ENCODE measurements at regions not wholly inside any gene's neighbourhood (a gene's known extent, or its start where the extent isn't known, plus 50 kb on each side); places are given as distances from the start of the nearest gene placed in this dataset.
"Not testable (repeated sequence)": the region's sequence is repeated elsewhere in the genome, so short reads cannot be mapped to it uniquely, and the experiment has no call there.

DNA sequence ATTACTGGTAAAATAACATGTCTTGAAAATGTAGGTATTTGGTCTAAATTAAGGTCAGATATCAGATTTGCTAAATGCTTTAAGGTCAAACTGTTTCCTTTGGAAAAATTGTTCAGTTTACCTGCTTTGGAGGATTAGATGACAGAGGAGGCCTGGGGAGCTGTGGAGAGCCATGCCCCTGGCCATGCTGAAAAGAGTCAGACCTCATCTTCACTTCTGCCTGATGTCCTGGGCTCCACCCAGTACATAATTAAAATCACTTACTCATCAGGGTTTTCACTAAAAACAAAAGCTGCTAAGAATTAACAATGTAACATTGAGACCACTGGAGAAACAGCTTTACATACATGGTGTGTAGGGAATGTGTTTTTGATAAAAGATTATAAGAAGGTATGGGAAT, 60.8 kb upstream of the UNC93A start:
- no peak for DNase-seq (ENCODE audit: low read depth)

DNA sequence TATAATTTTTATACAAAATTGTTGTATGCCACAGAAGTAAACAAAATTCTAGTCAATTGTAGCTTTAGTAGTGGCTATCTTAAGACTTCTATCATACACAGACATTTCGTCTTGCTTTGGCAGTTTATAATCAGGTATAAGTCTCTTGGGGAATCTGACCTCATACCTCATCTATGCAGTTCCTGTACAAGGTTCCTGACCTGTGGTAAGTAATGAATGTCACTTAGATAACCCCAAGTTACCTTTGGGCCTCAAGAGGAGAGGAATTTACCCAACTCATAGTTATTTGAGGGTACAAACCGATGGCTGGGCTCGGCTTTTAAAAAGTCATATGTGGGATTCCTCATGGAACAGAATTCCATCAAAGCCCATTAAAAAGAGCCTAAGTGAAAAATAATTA, 58.8 kb upstream of the UNC93A start:
- DNase-seq (ENCODE audit: low read depth): no peak

DNA sequence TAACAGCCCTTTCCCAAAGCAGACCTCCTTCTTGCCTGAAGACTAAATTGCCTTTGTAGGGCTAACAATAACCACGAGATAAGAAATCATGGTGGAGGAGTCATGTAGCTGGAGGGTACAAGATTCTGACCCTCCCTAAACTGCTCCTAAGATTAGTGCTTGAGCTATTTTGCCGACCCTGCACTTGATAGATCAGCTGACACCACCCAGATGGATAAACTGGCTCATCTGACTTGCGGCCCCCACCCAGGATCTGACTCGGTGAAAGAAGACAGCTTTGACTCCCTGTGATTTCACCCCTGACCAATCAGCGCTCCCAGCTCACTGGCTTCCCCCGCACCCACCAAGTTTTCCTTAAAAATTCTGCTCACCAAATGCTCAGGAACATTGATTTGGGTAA, 57.6 kb upstream of the UNC93A start:
- no peak for DNase-seq (ENCODE audit: low read depth)

DNA sequence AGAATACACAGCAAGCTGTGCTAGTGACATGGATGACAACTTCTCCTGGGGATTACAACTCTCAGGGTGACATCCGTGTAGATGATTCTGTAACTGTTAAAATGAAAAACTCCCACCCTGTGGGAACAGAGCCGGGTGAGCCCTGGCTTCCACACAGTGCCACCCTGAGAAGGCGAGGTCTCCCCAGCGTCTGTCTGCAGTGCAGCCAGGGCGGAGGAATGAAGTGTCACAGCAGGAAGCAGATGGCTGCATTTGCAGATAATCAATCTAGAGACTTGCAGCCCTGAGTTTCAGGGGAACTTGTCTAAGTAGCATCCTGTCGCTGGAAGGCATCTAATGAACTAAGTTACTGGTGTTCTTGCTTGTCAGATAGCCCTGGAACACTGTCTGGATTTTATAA, 56.5 kb upstream of the UNC93A start:
- DNase-seq (ENCODE audit: low read depth): not testable (repeated sequence)

DNA sequence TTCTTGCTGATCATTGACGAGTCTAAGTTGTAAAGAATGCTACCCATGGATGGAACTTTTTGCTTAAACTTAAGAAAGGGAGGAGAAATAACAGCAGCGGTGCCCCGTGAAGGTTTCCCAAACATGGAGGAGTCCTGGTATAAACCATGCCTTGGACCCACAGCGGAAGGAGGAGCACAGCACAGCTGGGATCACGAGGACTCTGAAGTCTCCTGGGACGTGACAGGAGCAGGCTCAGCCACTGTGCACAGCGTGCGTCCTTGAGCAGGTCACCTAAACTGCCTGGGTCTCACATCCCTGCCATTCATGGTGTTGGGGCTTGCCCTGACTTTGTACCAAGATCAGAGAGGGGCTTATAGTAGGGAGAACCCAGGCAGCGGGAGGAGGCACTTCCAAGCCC, 56.1 kb upstream of the UNC93A start:
- no peak for DNase-seq (ENCODE audit: low read depth)

DNA sequence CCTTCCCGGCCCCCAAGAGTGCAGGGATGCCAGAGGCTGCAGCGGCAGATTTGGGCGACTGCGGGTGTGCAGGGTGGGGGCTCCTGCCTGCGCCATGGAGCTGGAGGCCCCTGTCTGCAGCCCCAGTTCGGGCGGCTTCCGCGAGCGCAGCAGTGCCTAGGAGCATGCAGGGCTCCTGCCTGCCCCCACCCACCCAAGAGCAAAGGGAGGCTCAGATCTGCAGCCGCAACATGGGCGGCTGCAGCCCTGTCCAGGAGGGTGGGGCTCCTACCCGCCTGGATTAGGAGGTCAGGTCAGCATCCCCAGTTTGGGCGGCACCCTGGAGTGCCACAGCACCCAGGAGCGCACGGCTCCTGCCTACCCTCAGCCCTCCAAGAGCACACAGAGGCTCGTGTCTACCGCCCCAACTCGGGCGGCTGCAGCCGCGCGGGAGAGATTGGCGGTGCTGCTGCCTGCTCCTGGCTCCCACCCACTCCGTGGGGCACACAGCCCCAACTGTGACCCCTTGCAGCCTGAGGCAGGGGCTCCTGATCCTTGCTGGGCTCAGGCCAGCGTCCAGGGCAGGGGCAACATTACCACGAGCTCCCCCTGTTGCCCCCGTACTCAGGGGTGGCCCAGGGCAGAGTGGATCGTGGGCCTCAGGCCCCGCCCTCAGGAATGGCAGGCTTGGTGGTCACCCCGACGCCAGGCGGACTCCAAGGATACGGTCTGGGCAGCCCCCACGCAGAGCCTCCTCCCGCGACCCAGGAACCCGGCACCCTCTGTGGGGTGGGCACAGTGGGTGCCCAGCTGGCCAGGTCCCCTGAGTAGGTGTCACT, 55.5 kb upstream of the UNC93A start:
- DNase-seq (ENCODE audit: low read depth): no peak

DNA sequence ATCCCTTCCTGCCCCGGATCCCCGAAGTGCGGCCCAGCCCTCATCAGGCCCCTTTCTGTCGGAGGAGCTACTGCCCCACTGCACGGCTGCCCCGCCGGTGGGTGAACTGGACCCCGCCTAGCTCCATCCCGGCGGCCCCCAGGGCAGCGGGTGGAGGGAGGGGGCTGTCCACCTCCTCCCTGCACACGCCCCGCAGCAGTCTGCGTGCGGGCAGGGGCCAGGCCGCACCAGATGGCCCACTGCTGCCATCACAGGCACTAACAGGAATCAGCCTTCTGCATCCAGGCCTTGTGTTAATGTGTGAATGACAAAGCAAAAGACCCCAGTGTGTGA, 54.9 kb upstream of the UNC93A start:
- DNase-seq (ENCODE audit: low read depth): no peak

DNA sequence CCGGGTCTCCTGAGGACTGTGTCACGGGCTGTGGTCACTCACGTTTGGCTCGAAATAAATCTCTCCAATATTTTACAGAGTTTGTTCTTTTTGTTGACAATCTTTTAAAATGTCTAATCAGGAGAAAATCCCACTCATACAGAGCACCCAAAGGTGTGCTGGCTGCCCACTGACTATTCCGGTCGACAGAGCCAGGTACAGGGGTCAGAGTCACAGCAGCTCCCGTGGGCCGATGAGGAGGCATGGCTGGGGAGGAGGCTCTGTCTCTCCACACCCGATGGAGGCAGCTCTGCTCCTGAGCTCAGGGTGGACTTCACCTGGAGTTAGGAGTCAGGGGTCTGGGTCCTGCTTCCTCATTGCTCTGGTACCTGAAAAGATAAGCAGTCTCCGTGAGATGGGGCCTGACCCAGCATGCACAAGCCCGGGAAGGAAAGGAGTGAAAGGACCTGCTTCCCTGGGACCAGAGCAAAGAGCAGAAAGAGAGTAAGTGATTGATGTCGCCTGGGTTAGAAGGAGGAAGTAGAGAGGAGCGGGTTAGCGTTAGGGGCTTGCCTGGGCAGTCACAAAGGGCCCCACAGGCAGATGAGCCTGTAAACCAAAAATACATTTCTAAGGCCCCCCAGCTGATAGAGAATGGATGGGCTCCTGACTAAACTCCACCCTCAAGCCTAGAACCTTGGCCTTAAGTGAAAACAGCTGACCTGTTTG, 53.5 kb upstream of the UNC93A start:
- DNase-seq (ENCODE audit: low read depth): no peak

DNA sequence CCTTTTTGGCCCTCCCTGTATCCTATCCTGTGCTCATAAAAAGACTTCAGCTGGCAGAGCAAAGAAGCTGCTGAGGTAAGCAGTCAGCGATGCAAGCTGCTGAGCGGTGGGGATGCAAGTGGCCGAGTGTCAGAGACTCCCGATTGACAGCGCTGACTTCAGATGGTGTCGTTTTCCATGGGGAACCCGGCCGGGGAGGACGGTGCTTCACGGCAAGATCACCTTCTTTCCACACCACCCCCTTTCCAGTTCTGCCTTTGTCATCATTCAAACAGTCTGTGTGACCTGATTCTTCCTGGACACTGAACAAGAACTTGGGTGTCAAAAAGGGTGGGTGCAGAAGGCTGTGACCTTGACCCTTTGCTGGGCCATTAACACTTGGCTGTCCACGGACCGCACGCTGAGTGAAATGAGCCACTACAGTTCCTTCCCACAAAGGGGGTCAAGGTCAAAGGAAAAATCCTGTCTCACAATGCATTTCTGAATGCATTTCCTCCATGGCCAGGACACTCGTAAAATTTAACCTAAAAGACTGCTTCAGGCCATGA, 52.9 kb upstream of the UNC93A start:
- no peak for DNase-seq (ENCODE audit: low read depth)

DNA sequence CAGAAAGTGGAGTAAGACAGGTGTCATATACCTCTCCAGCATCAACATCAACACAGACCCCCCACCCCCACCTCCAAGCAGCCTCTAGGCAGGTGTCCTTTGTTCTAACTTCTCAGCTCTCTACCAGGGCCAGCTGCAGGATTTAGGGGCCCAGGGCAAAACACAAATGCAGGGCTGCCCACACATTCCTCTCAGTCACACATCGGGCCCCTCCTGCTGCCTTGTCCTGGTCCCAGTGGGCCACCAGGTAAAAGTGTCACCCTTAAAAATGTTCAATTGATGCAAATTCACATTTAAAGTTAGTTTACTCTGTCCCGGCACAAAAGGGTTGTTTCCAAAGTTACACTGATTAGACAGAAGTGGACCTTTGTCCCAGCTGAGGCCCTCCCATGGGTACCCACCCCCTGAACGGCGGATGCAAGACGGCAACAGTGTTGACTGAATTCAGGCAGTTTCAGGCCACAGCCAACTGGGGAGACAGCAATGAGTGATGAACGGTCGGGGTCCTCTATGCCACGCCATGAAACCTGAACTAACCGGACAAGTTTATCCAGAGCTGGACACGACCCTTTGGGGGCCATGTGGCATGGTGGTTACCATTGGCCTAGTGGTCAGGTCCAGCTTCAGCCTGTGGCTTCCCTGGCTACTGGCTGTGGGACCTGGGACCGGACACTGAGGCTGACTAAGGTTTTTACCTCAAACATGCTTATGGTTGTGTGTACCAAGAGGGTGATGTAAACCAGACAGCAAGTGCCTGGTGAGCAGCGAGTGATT, 52.2 kb upstream of the UNC93A start:
- DNase-seq (ENCODE audit: low read depth): no peak

DNA sequence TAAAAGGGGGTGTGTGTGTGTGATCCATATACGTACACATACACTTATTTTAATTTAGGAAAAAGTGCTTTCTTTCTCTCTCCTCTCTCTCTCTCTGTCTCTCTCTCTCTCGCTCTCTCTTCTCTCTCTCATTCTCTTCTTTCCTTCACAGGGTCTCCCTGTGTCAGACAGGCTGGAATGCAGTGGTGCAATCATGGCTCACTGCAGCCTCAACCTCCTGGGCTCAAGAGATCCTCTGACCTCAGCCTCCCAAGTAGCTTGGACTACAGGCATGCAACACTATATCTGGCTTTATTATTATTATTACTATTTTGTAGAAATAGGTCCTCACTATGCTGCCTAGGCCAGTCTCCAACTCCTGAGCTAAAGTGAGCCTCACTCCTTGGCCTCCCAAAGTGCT, 51.6 kb upstream of the UNC93A start:
- not testable (repeated sequence) for DNase-seq (ENCODE audit: low read depth)

DNA sequence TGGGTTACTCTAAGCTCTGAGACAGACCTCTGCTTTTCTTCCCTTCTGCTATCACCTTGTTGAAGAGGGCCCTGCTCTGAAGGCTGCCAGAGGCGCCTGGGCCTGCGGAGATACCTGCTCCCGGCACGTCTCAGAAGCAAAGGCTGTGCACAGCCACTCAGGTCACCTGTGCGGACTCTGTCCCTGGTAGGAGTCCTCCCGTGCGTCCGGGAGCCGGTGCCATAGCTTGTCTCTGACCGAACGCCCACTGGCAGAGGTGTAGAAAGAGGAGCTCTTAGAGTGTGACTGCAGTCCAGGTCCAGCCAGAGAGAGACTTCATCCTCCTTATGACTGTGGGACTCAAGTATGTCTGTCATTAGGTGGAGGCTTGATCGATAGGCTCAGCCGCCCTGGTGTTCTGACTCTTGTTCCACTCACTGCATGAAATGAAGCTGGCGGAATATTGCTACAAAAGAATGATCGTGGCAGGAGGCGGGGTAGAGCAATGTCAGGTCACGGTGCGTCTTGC, 51.0 kb upstream of the UNC93A start:
- no peak for DNase-seq (ENCODE audit: low read depth)
